ENCODE measurements at regions not wholly inside any gene's neighbourhood (a gene's known extent, or its start where the extent isn't known, plus 50 kb on each side); places are given as distances from the start of the nearest gene placed in this dataset.

DNA sequence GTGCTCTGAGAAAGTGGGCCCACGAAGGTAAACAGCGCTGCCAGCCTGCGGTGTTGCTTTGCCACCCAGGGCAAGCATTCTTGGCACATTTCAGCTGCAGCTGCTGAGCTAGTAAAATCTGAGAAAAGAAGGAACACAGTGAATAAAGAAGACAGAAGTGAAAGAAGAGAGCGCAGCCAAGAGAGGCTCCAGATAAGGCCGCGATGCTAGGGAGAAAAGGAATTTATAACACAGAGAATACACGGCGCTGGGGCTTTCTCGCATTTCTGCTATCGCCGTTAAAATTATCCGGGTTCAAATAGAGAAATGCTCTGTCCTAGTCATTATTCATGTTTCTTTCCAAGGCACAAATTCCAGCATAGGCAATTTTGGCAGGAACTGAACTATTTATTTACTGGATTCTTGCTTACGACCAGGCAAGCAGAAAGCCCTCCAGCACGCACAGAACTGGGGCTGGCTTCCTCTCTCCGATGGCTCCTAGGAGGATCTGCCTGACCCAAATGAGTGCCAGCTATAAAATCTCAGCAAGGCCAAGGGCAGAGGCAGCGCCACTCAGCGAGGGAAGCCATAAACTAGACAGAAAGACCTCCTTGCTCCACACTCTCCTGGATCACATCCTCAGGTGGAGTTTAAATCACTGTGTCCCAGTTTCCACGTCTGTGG is 111.2 kb downstream of the ATPSCKMT start:
- POLR2A ChIA-PET: no interaction called here
- CTCF ChIA-PET: no interaction called here
- DNase-seq (ENCODE audit: extremely low spot score): no peak
- TF ChIP-seq, protein P1, sequence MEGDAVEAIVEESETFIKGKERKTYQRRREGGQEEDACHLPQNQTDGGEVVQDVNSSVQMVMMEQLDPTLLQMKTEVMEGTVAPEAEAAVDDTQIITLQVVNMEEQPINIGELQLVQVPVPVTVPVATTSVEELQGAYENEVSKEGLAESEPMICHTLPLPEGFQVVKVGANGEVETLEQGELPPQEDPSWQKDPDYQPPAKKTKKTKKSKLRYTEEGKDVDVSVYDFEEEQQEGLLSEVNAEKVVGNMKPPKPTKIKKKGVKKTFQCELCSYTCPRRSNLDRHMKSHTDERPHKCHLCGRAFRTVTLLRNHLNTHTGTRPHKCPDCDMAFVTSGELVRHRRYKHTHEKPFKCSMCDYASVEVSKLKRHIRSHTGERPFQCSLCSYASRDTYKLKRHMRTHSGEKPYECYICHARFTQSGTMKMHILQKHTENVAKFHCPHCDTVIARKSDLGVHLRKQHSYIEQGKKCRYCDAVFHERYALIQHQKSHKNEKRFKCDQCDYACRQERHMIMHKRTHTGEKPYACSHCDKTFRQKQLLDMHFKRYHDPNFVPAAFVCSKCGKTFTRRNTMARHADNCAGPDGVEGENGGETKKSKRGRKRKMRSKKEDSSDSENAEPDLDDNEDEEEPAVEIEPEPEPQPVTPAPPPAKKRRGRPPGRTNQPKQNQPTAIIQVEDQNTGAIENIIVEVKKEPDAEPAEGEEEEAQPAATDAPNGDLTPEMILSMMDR (IDR thresholded peaks at IDR 0.05; ENCODE audit: control extremely low read depth, extremely low read depth, low read depth, missing control alignments): no peak

DNA sequence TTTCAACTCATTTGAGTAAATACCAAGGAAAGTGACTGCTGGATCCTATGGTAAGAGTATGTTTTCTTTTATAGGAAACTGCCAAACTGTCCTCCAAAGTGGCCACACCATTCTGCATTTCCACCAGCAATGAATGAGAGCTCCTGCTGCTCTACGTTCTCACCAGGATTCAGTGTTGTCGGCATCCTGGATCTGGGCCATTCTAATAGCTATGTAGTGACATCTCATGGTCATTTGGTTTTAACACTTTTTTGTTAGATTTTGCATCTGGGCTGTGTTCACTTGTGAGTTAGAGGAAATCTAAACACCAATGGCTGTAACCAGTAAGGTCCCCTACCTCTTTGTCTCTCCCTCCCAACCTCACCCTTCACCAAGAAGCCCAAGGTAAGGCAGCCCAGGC is 115.9 kb downstream of the ATPSCKMT start:
- DNase-seq (ENCODE audit: extremely low spot score): no peak
- CTCF ChIA-PET: interaction anchor here (1.3 kb wide), 1 partner anchor 16 kb away, joined by 4 read pairs; no protein-coding TSS in a partner anchor
- TF ChIP-seq, protein P1 (IDR thresholded peaks at IDR 0.05; ENCODE audit: control extremely low read depth, extremely low read depth, low read depth, missing control alignments): no peak
- POLR2A ChIA-PET: no interaction called here

DNA sequence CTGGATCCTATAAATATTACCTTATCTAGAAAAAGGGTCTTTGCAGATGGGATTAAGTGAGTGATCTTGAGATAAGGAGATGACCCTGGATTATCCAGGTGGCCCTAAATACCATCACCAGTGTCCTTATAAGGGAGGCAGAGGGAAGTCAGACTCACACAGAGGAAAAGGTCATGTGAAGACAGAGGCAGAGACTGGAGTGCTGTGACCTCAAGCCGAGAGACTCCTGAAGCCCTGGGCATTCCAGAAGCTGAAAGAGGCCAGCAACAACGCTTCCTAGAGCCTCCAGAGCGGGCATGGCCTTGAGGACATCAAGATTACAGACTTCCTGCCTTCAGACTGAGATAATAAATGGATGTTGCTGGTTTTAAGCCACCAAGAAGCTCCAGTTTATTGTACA is 118.8 kb downstream of the ATPSCKMT start:
- TF ChIP-seq, protein P1 (IDR thresholded peaks at IDR 0.05; ENCODE audit: control extremely low read depth, extremely low read depth, low read depth, missing control alignments): no peak
- no peak for DNase-seq (ENCODE audit: extremely low spot score)
- POLR2A ChIA-PET: no interaction called here
- CTCF ChIA-PET: no interaction called here

DNA sequence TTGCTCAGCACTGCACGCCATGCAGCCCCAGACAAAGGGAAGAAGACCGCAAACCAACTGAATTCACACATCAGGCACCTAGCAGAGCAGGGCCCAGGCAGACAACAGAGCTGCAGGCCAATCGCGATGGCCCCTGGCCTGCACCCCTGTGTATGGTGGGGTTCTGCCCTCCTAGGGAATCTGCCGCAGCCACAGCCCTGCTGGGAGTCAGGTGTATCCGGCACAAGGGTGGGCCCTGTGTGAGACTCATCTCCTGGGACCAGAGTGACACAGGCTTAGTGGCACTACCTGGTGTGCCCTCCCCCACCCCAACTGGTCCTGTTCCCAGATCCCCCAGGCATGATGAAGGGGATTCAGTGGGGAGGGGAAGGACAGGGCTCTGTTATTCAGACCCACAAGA is 122.8 kb downstream of the ATPSCKMT start:
- CTCF ChIA-PET: no interaction called here
- TF ChIP-seq, protein P1 (IDR thresholded peaks at IDR 0.05; ENCODE audit: control extremely low read depth, extremely low read depth, low read depth, missing control alignments): no peak
- POLR2A ChIA-PET: no interaction called here
- DNase-seq (ENCODE audit: extremely low spot score): no peak

DNA sequence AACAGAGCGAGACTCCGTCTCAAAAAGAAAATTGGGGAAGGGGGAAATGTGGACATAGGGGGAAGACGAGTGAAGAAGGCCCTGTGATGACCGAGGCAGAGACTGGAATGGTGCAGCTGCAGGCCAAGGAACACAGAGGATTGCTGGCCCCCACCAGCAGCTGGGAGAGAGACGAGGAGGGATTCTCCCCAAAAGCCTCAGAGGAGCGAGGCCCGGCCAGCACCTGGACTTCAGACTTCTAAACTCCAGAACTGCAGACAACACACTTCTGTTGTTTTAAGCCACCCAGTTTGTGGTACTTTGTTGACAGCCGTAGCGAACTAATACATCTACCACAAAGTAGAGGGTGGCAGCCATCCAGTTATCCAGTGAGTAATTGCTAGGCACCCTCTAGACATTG is 124.6 kb downstream of the ATPSCKMT start:
- TF ChIP-seq, protein P1 (IDR thresholded peaks at IDR 0.05; ENCODE audit: control extremely low read depth, extremely low read depth, low read depth, missing control alignments): no peak
- ChIA-PET CTCF (no interaction called here), POLR2A (no interaction called here)
- DNase-seq (ENCODE audit: extremely low spot score): no peak

DNA sequence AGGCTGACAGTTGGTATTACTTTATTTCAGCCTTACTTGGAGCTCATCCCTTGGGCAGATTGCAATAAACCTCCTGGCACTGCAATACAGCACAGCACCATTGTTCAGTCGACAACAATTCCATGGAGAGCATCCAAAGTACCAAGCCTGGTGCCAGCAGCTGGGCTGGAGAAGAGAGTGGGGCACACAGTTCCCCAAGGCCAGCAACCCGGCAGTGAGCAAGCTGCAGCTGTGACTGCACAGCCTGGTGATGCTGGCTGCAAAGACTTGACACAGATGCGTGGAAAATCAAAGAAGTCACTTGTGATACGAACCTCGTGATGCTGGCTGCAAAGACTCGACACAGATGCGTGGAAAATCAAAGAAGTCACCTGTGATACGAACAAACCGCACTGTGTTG is 125.4 kb downstream of the ATPSCKMT start:
- ChIA-PET POLR2A (no interaction called here), CTCF (no interaction called here)
- DNase-seq (ENCODE audit: extremely low spot score): no peak
- TF ChIP-seq, protein P1 (IDR thresholded peaks at IDR 0.05; ENCODE audit: control extremely low read depth, extremely low read depth, low read depth, missing control alignments): no peak
